Parathyroid adenoma (tissue), 2 donors: ENCODE measurements at regions not wholly inside any gene's neighbourhood (a gene's known extent, or its start where the extent isn't known, plus 50 kb on each side); places are given as distances from the start of the nearest gene placed in this dataset.

Experiments
- H2AFZ ChIP-seq: fragments of 300-600 bp; sonication (generic); one replicate; pipeline ENCODE4 v1.7.0; 2017; ENCODE audit warnings: antibody characterized with exemption, mild to moderate bottlenecking
- H3K27ac ChIP-seq: fragments of 300-600 bp; sonication (generic); one replicate; pipeline ENCODE4 v1.7.0; 2017
- H3K27me3 ChIP-seq: fragments of 300-600 bp; sonication (generic); one replicate; pipeline ENCODE4 v1.7.0; 2017; ENCODE audit warnings: low read length; ENCODE audit not compliant: control insufficient read depth, insufficient read depth
- H3K36me3 ChIP-seq: fragments of 300-600 bp; sonication (generic); one replicate; pipeline ENCODE4 v1.7.0; 2017; ENCODE audit warnings: low read length; ENCODE audit not compliant: control insufficient read depth, insufficient read depth
- H3K4me1 ChIP-seq: fragments of 300-600 bp; sonication (generic); one replicate; pipeline ENCODE4 v1.7.0; 2017; ENCODE audit warnings: control low read depth
- H3K4me2 ChIP-seq: fragments of 300-600 bp; sonication (generic); one replicate; pipeline ENCODE4 v1.7.0; 2017; ENCODE audit warnings: low read length
- H3K4me3 ChIP-seq: fragments of 300-600 bp; sonication (generic); one replicate; pipeline ENCODE4 v1.7.0; 2017; ENCODE audit warnings: low read depth, low read length
- H3K79me2 ChIP-seq: fragments of 300-600 bp; sonication (generic); one replicate; pipeline ENCODE4 v1.7.0; 2017; ENCODE audit warnings: control low read depth
- H3K9ac ChIP-seq: fragments of 300-600 bp; sonication (generic); one replicate; pipeline ENCODE4 v1.7.0; 2017; ENCODE audit warnings: mild to moderate bottlenecking
- H3K9me3 ChIP-seq: fragments of 300-600 bp; sonication (generic); one replicate; pipeline ENCODE4 v1.7.0; 2017; ENCODE audit warnings: low read length; ENCODE audit not compliant: control insufficient read depth
- TF ChIP-seq, protein P1 (sequence below): fragments of 300-600 bp; sonication (generic); IDR thresholded peaks from one replicate; pipeline ENCODE4 v1.7.0; 2017; ENCODE audit warnings: antibody characterized with exemption, mild to moderate bottlenecking
- donor health status: primary hyperparathyroidism.

DNA sequence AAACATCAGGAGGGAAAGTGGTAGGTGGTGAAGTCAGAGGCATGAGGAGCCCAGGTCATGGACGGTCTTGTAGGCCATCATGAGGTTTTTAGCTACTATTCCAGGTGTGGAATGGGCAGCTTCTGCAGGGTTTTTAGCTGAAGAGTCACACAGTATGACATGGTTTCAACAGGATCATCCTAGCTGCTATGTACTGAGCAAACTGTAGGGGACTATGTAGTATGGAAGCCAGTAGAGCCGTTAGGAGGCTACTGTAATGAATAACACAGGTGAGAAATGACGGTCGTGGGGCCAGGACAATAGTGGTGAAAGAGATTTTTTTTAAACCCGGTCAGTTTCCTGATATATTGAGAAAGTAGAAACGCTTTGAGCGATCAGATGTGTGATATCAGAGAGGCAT lies 167.6 kb upstream of the FN1 start:
- TF ChIP-seq, protein P1, sequence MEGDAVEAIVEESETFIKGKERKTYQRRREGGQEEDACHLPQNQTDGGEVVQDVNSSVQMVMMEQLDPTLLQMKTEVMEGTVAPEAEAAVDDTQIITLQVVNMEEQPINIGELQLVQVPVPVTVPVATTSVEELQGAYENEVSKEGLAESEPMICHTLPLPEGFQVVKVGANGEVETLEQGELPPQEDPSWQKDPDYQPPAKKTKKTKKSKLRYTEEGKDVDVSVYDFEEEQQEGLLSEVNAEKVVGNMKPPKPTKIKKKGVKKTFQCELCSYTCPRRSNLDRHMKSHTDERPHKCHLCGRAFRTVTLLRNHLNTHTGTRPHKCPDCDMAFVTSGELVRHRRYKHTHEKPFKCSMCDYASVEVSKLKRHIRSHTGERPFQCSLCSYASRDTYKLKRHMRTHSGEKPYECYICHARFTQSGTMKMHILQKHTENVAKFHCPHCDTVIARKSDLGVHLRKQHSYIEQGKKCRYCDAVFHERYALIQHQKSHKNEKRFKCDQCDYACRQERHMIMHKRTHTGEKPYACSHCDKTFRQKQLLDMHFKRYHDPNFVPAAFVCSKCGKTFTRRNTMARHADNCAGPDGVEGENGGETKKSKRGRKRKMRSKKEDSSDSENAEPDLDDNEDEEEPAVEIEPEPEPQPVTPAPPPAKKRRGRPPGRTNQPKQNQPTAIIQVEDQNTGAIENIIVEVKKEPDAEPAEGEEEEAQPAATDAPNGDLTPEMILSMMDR: no peak
- H3K79me2 ChIP-seq: no peaks in the 10 kb centered on the region
- no peak overlapping the region for H3K4me2 ChIP-seq
- no peaks in the 10 kb centered on the region for H3K27me3 ChIP-seq
- no peaks in the 10 kb centered on the region for H3K36me3 ChIP-seq
- no peak overlapping the region for H3K27ac ChIP-seq
- no peaks in the 10 kb centered on the region for H3K4me1 ChIP-seq
- no peak overlapping the region for H3K4me3 ChIP-seq
- no peak overlapping the region for H3K9ac ChIP-seq
- no peaks in the 10 kb centered on the region for H3K9me3 ChIP-seq
- no peak overlapping the region for H2AFZ ChIP-seq

DNA sequence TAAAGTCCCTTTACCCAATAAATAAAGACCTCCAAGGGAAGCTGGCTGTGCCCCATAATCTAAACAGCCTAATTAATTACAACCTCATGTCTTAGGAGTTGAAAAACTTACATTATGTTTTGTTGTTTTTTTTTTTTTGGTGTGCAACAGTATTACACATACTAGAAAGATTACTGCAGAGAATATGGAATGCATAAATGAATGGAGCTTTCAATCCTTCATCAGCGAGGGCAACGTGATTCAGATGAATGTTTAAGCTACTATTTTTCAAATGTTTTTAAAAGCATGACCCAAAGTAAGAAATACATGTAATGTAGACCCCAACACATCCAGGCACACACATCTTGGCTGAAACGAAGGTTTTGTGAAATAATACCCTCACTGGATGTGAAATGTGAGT lies 167.1 kb upstream of the FN1 start:
- Histone ChIP-seq H3K4me3 (no peak overlapping the region), H3K27ac (no peak overlapping the region), H3K27me3 (no peaks in the 10 kb centered on the region), H3K4me1 (no peaks in the 10 kb centered on the region), H3K36me3 (no peaks in the 10 kb centered on the region), H3K4me2 (no peak overlapping the region), H2AFZ (no peak overlapping the region), H3K9me3 (no peaks in the 10 kb centered on the region), H3K79me2 (no peaks in the 10 kb centered on the region), H3K9ac (no peak overlapping the region)
- TF ChIP-seq, protein P1: no peak

DNA sequence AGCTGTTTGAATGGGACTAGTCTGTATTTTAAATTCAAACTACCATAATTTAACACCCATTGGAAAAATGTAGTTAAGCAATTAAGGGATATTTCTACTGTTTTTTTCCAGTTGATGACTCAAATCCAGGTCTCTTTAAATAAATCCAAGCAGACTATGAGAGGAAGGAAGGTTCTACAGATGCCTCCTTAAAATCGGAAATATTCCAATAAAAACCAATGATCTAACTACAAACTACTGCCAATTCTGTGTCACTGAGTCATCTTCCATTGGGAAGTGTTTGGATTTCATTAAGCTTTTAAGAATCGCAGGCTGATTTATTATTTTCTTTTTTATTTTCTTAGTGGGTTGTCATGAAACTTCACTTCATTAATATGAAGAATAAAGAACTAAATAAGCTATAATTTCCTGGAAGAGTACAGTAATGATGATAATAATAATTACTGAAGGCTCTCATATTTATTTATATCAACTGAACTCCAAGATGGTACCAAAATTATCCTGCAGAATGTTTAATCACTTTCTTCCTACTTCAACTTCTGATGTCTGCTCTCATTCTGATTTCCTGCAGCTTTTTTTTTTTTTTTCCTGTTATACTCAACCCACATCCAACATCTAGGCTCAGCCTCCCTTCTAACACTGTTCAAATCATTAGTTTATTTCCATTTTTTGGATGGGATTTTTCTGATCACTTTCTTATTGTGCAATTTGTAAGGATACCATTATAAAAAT lies 166.3 kb upstream of the FN1 start:
- TF ChIP-seq, protein P1: no peak
- Histone ChIP-seq H3K4me2 (no peak overlapping the region), H3K27me3 (no peaks in the 10 kb centered on the region), H3K27ac (no peak overlapping the region), H2AFZ (no peak overlapping the region), H3K4me3 (no peak overlapping the region), H3K4me1 (no peaks in the 10 kb centered on the region), H3K36me3 (no peaks in the 10 kb centered on the region), H3K9me3 (no peaks in the 10 kb centered on the region), H3K9ac (no peak overlapping the region), H3K79me2 (no peaks in the 10 kb centered on the region)

DNA sequence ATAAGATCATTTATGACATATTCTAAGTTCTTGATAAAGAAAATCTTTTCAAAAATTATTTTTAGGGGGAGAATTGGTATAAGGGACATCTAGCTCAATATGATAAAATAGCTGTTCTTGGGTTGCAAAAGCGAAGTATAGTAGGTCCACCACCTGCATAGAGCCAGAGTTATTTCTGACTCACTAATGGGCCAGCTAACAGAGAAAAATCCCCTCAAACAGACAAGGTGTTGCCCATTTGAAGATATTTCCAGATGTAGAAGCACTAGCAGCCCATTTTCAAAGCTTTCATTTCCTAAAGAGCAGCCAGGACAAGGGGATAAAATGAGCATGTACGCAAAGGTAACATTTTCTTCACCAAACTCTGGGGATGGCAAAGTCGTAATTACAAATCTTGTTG lies 165.7 kb upstream of the FN1 start:
- Histone ChIP-seq H3K27me3 (no peaks in the 10 kb centered on the region), H3K4me2 (no peak overlapping the region), H3K4me3 (no peak overlapping the region), H3K36me3 (no peaks in the 10 kb centered on the region), H3K79me2 (no peaks in the 10 kb centered on the region), H3K4me1 (no peaks in the 10 kb centered on the region), H3K9ac (no peak overlapping the region), H2AFZ (no peak overlapping the region), H3K27ac (no peak overlapping the region), H3K9me3 (no peaks in the 10 kb centered on the region)
- TF ChIP-seq, protein P1: no peak

DNA sequence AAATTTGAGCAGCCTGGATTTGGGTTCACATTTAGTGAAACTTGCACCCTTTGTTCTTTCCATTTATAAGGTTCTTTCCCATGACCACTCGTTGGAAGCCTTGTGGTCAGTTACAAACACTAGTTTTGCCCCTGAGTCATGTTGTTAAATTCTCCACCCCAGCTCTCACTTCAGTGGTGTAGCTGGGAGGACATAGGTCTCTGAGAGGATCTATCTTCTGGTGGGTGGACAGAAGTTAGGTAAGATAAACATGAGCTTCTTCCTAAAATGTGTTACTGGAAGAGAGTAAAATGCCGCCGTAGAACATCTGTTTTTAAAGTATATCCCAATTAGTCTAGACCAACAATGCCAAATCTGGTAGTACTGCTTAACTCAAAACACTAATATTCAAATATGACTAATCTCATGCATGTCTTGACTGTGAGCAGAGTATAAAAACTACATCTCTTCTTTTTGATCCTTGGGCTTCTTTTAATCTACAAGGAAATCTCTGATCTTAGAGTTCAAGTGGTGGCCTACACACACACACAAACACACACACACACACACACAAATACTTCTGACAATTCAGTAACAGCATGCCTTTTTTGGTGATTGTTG lies 162.6 kb upstream of the FN1 start:
- no peaks in the 10 kb centered on the region for H3K4me1 ChIP-seq
- TF ChIP-seq, protein P1: no peak

More for the DNA sequence above, 162.6 kb upstream of the FN1 start:
- H3K27ac ChIP-seq: no peak overlapping the region
- H3K9ac ChIP-seq: no peak overlapping the region
- no peaks in the 10 kb centered on the region for H3K9me3 ChIP-seq
- H3K79me2 ChIP-seq: no peaks in the 10 kb centered on the region
- no peaks in the 10 kb centered on the region for H3K27me3 ChIP-seq
- no peak overlapping the region for H3K4me3 ChIP-seq
- no peak overlapping the region for H2AFZ ChIP-seq
- H3K4me2 ChIP-seq: no peak overlapping the region
- H3K36me3 ChIP-seq: no peaks in the 10 kb centered on the region
